Stimulated activated CD8-positive, alpha-beta memory T cell treated with anti-CD3 and anti-CD28 coated beads, Interleukin-15, amount 100 ng/mL, for 1 hour (primary cell): ENCODE measurements at regions not wholly inside any gene's neighbourhood (a gene's known extent, or its start where the extent isn't known, plus 50 kb on each side); places are given as distances from the start of the nearest gene placed in this dataset.

ENCODE experiments used
- DNase-seq: peaks from one replicate; pipeline ENCODE4 v3.0.0-alpha.2; 2020; ENCODE audit warnings: low read depth

- DNase-seq, result no peak
These were observed 196.4 kb downstream of the NSUN3 start for GRCh38 chr3:94259291-94259690.

GRCh38 chr3:94269763-94270162 lies 206.9 kb downstream of the NSUN3 start:
- DNase-seq, result no peak

GRCh38 chr3:94272016-94272415 lies 209.2 kb downstream of the NSUN3 start:
- no peak for DNase-seq

- no peak for DNase-seq
These were observed 218.1 kb downstream of the NSUN3 start for GRCh38 chr3:94280958-94281357.

- no peak for DNase-seq
These were observed 223.0 kb downstream of the NSUN3 start for GRCh38 chr3:94285872-94286271.

GRCh38 chr3:94291686-94292085 lies 228.8 kb downstream of the NSUN3 start:
- DNase-seq, result no peak

GRCh38 chr3:94292151-94292550 lies 229.3 kb downstream of the NSUN3 start:
- no peak for DNase-seq

- no peak for DNase-seq
These were observed 230.9 kb downstream of the NSUN3 start for GRCh38 chr3:94293793-94294195.

GRCh38 chr3:94294806-94295205 lies 231.9 kb downstream of the NSUN3 start:
- no peak for DNase-seq

- DNase-seq, result no peak
These were observed 236.9 kb downstream of the NSUN3 start for GRCh38 chr3:94299716-94300115.

- DNase-seq, result no peak
These were observed 238.5 kb downstream of the NSUN3 start for GRCh38 chr3:94301366-94301765.

GRCh38 chr3:94303266-94303665 lies 240.4 kb downstream of the NSUN3 start:
- DNase-seq, result no peak

GRCh38 chr3:94303897-94304296 lies 241.0 kb downstream of the NSUN3 start:
- DNase-seq, result no peak

GRCh38 chr3:94304954-94305353 lies 242.1 kb downstream of the NSUN3 start:
- no peak for DNase-seq

- no peak for DNase-seq
These were observed 243.2 kb downstream of the NSUN3 start for GRCh38 chr3:94305835-94306611.

GRCh38 chr3:94307588-94307987 lies 244.7 kb downstream of the NSUN3 start:
- no peak for DNase-seq

GRCh38 chr3:94308767-94309166 lies 245.9 kb downstream of the NSUN3 start:
- DNase-seq, result no peak

- DNase-seq, result no peak
These were observed 247.7 kb downstream of the NSUN3 start for GRCh38 chr3:94310341-94311135.

- no peak for DNase-seq
These were observed 248.8 kb downstream of the NSUN3 start for GRCh38 chr3:94311651-94312050.

- DNase-seq, result no peak
These were observed 251.5 kb downstream of the NSUN3 start for GRCh38 chr3:94314218-94314883.

GRCh38 chr3:94317017-94317416 lies 254.2 kb downstream of the NSUN3 start:
- no peak for DNase-seq

GRCh38 chr3:94323596-94323995 lies 260.7 kb downstream of the NSUN3 start:
- DNase-seq, result no peak

- no peak for DNase-seq
These were observed 269.0 kb downstream of the NSUN3 start for GRCh38 chr3:94331831-94332230.
